ENCODE measurements at regions not wholly inside any gene's neighbourhood (a gene's known extent, or its start where the extent isn't known, plus 50 kb on each side); places are given as distances from the start of the nearest gene placed in this dataset.

DNA sequence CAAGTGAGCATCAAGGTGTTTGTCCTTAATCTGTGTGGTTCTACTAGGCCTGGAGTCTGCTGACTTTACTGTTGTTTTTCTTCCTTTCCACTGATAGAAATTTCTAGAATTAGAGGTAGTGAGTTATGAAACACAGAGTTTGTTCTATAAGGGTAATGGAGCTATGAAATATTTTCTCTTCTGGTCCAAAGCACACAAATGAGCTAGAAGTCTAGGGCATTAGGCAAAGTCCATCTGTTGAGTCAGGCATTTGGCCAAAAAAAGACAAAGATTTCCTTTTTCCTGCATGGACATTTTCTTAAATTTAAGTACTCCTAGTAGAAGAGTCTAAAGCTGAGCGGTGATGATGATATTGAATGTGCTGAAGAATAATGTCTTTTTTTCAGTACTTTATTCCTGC is 174.3 kb upstream of the STXBP5 start:
- Histone ChIP-seq H3K27me3 (ENCODE audit: insufficient read depth, low read depth) (no peaks in the 10 kb centered on the region), H3F3A (ENCODE audit: insufficient read depth, low read depth) (no peaks in the 10 kb centered on the region), H3K9me2 (ENCODE audit: insufficient read depth) (no peaks in the 10 kb centered on the region), H3K27ac (no peak overlapping the region), H2AFZ (no peak overlapping the region), H3K36me3 (ENCODE audit: low read depth) (no peaks in the 10 kb centered on the region), H3K4me1 (replicated peaks; ENCODE audit: insufficient read depth) (no peaks in the 10 kb centered on the region), H3K9me3 (ENCODE audit: insufficient read depth, low read depth) (no peaks in the 10 kb centered on the region), H3K79me2 (ENCODE audit: low read depth) (no peaks in the 10 kb centered on the region), H4K20me1 (ENCODE audit: insufficient read depth) (no peaks in the 10 kb centered on the region), H3K4me3 (no peak overlapping the region), H3K4me2 (no peak overlapping the region)
- intact Hi-C loops (cut with micrococcal nuclease; ENCODE audit: unreplicated experiment), result no loop called here
- POLR2A ChIA-PET (ENCODE audit: unreplicated experiment), result no interaction called here
- TF ChIP-seq, protein P1, sequence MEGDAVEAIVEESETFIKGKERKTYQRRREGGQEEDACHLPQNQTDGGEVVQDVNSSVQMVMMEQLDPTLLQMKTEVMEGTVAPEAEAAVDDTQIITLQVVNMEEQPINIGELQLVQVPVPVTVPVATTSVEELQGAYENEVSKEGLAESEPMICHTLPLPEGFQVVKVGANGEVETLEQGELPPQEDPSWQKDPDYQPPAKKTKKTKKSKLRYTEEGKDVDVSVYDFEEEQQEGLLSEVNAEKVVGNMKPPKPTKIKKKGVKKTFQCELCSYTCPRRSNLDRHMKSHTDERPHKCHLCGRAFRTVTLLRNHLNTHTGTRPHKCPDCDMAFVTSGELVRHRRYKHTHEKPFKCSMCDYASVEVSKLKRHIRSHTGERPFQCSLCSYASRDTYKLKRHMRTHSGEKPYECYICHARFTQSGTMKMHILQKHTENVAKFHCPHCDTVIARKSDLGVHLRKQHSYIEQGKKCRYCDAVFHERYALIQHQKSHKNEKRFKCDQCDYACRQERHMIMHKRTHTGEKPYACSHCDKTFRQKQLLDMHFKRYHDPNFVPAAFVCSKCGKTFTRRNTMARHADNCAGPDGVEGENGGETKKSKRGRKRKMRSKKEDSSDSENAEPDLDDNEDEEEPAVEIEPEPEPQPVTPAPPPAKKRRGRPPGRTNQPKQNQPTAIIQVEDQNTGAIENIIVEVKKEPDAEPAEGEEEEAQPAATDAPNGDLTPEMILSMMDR (conservative IDR thresholded peaks at IDR 0.05), result no peak
- TF ChIP-seq EZH2 (IDR thresholded peaks at IDR 0.05; ENCODE audit: low read depth), result no peak
- BruUV-seq (replicated peaks), result no TSS peak
- CTCF ChIA-PET, result no interaction called here
- DNase-seq, result no peak

DNA sequence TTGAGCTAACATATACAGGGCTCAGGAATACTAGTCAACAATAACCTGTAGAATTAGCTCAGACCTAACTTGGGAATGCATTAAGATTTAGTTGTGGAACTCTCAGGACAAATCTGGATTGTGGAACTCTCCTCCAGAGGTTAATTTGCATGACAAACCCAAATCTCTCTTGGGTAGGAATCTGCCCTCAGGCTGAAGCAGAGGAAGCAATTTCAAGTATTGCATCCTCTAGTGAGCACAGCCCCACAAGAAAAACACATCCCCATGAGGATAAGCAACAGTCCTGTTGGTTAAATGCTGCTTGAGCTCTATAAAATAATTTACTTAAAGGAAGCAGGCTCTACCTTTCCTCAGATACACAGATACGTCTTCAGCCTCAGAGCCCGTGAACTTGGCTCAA is 170.9 kb upstream of the STXBP5 start:
- Histone ChIP-seq H3F3A (ENCODE audit: insufficient read depth, low read depth) (no peaks in the 10 kb centered on the region), H3K9me2 (ENCODE audit: insufficient read depth) (no peaks in the 10 kb centered on the region; the same call in 1 of the 2 replicates), H3K9me3 (ENCODE audit: insufficient read depth, low read depth) (no peaks in the 10 kb centered on the region), H3K27me3 (ENCODE audit: insufficient read depth, low read depth) (no peaks in the 10 kb centered on the region), H3K27ac (no peak overlapping the region), H3K79me2 (ENCODE audit: low read depth) (no peaks in the 10 kb centered on the region), H3K4me2 (no peak overlapping the region), H3K36me3 (ENCODE audit: low read depth) (no peaks in the 10 kb centered on the region), H2AFZ (no peak overlapping the region), H4K20me1 (ENCODE audit: insufficient read depth) (no peaks in the 10 kb centered on the region), H3K4me3 (no peak overlapping the region), H3K4me1 (replicated peaks; ENCODE audit: insufficient read depth) (no peaks in the 10 kb centered on the region)
- BruUV-seq (replicated peaks), result no TSS peak
- no peak for TF ChIP-seq EZH2 (IDR thresholded peaks at IDR 0.05; ENCODE audit: low read depth)
- TF ChIP-seq, protein P1 (conservative IDR thresholded peaks at IDR 0.05), result no peak
- intact Hi-C loops (cut with micrococcal nuclease; ENCODE audit: unreplicated experiment), result no loop called here
- DNase-seq, result no peak
- ChIA-PET CTCF (no interaction called here), POLR2A (ENCODE audit: unreplicated experiment) (no interaction called here)

- CTCF ChIA-PET, result no interaction called here
- BruUV-seq (replicated peaks), result no TSS peak
- TF ChIP-seq EZH2 (IDR thresholded peaks at IDR 0.05; ENCODE audit: low read depth), result no peak
- TF ChIP-seq, protein P1 (conservative IDR thresholded peaks at IDR 0.05), result no peak
Measured at GRCh38 chr6:147035886-147036285, 168.3 kb upstream of the STXBP5 start.

More at GRCh38 chr6:147035886-147036285, 168.3 kb upstream of the STXBP5 start:
- Histone ChIP-seq H3K9me3 (ENCODE audit: insufficient read depth, low read depth) (no peaks in the 10 kb centered on the region), H3K4me3 (no peak overlapping the region), H2AFZ (no peak overlapping the region), H3K27ac (no peak overlapping the region), H3F3A (ENCODE audit: insufficient read depth, low read depth) (no peaks in the 10 kb centered on the region), H3K4me2 (no peak overlapping the region), H3K27me3 (ENCODE audit: insufficient read depth, low read depth) (no peaks in the 10 kb centered on the region), H3K36me3 (ENCODE audit: low read depth) (no peaks in the 10 kb centered on the region), H3K4me1 (replicated peaks; ENCODE audit: insufficient read depth) (no peaks in the 10 kb centered on the region), H3K9me2 (ENCODE audit: insufficient read depth) (no peaks in the 10 kb centered on the region; the same call in 1 of the 2 replicates), H3K79me2 (ENCODE audit: low read depth) (no peaks in the 10 kb centered on the region), H4K20me1 (ENCODE audit: insufficient read depth) (no peaks in the 10 kb centered on the region)
- intact Hi-C loops (cut with micrococcal nuclease; ENCODE audit: unreplicated experiment), result no loop called here
- POLR2A ChIA-PET (ENCODE audit: unreplicated experiment), result no interaction called here
- no peak for DNase-seq
